ENCODE measurements at regions not wholly inside any gene's neighbourhood (a gene's known extent, or its start where the extent isn't known, plus 50 kb on each side); places are given as distances from the start of the nearest gene placed in this dataset.

DNA sequence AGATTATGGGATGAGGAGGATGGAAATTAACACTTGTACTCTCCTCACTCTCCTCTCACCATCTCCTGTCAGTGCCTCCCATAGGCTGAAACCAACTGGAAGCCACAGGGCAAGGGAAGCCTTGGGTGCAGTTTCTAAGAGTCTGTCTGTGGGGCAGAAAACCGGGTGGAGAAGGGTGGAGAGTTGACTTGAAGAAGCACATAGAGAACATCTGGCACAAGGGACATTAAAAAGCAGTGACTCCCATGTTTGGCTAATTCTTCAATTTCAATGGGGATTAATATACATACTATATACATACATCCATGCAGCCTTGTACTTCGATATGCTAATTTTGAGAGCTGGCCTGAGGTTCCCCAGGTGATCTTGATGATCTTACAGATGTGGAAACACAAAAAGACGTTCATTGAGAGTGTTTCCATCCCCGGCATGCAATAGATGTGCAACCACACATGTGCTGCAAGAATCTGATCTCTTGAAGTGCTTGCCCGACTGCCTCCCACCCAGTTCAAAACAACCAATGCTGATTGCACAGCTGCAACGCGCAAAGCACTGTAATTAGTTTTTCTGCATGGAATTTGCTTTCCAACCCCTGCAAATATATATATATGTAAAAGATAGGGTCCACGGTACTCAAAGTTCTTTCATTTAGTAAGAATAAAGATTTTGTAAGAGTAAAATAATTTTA, 121.9 kb upstream of the TMC3 start:
- TF ChIP-seq EZH2 (IDR thresholded peaks at IDR 0.05; ENCODE audit: low read depth, unreplicated experiment), result no peak
- TF ChIP-seq, protein P1, sequence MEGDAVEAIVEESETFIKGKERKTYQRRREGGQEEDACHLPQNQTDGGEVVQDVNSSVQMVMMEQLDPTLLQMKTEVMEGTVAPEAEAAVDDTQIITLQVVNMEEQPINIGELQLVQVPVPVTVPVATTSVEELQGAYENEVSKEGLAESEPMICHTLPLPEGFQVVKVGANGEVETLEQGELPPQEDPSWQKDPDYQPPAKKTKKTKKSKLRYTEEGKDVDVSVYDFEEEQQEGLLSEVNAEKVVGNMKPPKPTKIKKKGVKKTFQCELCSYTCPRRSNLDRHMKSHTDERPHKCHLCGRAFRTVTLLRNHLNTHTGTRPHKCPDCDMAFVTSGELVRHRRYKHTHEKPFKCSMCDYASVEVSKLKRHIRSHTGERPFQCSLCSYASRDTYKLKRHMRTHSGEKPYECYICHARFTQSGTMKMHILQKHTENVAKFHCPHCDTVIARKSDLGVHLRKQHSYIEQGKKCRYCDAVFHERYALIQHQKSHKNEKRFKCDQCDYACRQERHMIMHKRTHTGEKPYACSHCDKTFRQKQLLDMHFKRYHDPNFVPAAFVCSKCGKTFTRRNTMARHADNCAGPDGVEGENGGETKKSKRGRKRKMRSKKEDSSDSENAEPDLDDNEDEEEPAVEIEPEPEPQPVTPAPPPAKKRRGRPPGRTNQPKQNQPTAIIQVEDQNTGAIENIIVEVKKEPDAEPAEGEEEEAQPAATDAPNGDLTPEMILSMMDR (conservative IDR thresholded peaks at IDR 0.05; ENCODE audit: low read depth in 2 of 2), result no peak
- no peak for TF ChIP-seq POLR2AphosphoS5 (IDR thresholded peaks at IDR 0.05; ENCODE audit: low read depth)
- TF ChIP-seq ETS1 (IDR thresholded peaks at IDR 0.05), result no peak
- TF ChIP-seq, protein P2, sequence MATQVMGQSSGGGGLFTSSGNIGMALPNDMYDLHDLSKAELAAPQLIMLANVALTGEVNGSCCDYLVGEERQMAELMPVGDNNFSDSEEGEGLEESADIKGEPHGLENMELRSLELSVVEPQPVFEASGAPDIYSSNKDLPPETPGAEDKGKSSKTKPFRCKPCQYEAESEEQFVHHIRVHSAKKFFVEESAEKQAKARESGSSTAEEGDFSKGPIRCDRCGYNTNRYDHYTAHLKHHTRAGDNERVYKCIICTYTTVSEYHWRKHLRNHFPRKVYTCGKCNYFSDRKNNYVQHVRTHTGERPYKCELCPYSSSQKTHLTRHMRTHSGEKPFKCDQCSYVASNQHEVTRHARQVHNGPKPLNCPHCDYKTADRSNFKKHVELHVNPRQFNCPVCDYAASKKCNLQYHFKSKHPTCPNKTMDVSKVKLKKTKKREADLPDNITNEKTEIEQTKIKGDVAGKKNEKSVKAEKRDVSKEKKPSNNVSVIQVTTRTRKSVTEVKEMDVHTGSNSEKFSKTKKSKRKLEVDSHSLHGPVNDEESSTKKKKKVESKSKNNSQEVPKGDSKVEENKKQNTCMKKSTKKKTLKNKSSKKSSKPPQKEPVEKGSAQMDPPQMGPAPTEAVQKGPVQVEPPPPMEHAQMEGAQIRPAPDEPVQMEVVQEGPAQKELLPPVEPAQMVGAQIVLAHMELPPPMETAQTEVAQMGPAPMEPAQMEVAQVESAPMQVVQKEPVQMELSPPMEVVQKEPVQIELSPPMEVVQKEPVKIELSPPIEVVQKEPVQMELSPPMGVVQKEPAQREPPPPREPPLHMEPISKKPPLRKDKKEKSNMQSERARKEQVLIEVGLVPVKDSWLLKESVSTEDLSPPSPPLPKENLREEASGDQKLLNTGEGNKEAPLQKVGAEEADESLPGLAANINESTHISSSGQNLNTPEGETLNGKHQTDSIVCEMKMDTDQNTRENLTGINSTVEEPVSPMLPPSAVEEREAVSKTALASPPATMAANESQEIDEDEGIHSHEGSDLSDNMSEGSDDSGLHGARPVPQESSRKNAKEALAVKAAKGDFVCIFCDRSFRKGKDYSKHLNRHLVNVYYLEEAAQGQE (IDR thresholded peaks at IDR 0.05; ENCODE audit: unreplicated experiment), result no peak
- TF ChIP-seq EZH2phosphoT487 (IDR thresholded peaks at IDR 0.05; ENCODE audit: unreplicated experiment), result no peak
- no peak for TF ChIP-seq JUNB (IDR thresholded peaks at IDR 0.05; ENCODE audit: unreplicated experiment)

Data from GM23338 (cell line).